ENCODE measurements at regions not wholly inside any gene's neighbourhood (a gene's known extent, or its start where the extent isn't known, plus 50 kb on each side); places are given as distances from the start of the nearest gene placed in this dataset.

DNA sequence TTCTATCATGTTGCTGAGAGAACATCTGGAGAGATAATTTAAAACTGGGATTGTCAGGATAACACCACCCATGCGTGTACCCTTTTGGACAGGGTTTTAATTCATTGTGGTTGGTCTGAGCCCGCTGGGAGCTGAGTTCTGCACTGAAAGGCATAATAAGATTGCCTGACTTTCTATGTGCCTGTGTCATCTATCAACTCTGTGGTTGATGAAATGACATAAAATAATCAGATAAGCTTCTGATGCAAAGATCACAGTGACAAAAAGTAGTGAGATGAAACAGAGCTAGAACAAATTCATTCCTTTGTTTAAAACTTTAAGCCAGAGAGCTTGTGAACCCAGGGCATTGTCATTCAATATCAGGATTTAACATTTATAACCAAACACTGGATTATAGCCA lies 98.7 kb downstream of the BBS10 start:
- no peak for TF ChIP-seq CTCF (conservative IDR thresholded peaks at IDR 0.05; ENCODE audit: control insufficient read depth, insufficient read depth, low read depth, low read length)
- H3K4me3 ChIP-seq (ENCODE audit: control insufficient read depth, low read depth, low read length) = no peak overlapping the region
- no peak for DNase-seq (ENCODE audit: low read depth)

DNA sequence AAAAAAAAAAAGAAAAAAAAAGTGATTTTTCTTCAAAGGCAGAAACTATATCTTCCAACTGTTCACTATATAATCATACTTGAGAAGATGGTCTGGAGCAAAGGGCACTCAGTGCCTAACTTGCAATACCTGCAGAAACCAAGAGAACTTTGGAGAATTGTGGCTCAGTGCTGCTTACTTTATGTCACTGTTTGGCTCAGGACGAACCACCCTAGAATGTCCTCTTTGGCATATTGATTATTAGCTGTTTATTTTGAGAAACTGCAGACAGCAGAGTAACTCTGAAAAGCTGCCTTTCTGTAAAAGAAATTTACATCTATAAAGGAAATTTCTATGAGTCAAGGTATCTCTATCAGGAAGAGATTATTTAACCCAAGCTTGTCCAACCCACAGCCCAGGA lies 100.2 kb downstream of the BBS10 start:
- no peak for TF ChIP-seq CTCF (conservative IDR thresholded peaks at IDR 0.05; ENCODE audit: control insufficient read depth, insufficient read depth, low read depth, low read length)
- no peak for DNase-seq (ENCODE audit: low read depth)
- no peak overlapping the region for H3K4me3 ChIP-seq (ENCODE audit: control insufficient read depth, low read depth, low read length)

DNA sequence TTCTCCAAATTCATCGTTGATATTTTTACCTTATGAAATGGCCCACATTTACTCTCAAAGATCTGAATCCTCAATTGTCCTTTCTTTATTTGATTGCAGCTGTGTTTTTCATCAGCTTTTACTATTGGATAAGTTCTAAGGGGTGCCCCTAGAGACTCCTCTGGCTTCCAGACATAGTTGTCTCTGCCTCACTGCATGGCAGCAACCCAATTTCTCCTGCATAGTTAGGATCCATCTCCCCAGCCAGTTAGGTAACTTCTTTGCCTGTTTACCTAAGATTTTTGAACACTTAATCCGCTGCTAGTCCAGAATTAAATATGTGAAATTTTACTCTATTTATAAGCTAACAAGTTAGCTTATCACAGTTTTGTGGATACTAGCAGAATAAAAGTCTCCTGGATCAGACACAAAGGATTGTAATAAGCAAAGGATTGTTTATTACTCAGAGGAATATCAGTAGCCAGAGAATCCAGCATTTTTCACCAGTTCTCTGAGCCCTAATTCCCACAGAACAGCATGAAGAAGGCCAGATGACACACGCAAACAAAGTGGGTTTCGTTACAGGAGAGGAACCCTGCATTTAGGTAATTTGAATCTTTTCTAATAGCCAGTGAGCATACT lies 101.1 kb downstream of the BBS10 start:
- H3K4me3 ChIP-seq (ENCODE audit: control insufficient read depth, low read depth, low read length) = no peak overlapping the region
- peak; percentile 80 for DNase-seq (ENCODE audit: low read depth)
- no peak for TF ChIP-seq CTCF (conservative IDR thresholded peaks at IDR 0.05; ENCODE audit: control insufficient read depth, insufficient read depth, low read depth, low read length)

- H3K4me3 ChIP-seq (ENCODE audit: control insufficient read depth, low read depth, low read length) = no peak overlapping the region
- TF ChIP-seq CTCF (conservative IDR thresholded peaks at IDR 0.05; ENCODE audit: control insufficient read depth, insufficient read depth, low read depth, low read length) = no peak
- no peak for DNase-seq (ENCODE audit: low read depth)
Observed at GRCh38 chr12:76246611-76247010, 101.6 kb downstream of the BBS10 start.

DNA sequence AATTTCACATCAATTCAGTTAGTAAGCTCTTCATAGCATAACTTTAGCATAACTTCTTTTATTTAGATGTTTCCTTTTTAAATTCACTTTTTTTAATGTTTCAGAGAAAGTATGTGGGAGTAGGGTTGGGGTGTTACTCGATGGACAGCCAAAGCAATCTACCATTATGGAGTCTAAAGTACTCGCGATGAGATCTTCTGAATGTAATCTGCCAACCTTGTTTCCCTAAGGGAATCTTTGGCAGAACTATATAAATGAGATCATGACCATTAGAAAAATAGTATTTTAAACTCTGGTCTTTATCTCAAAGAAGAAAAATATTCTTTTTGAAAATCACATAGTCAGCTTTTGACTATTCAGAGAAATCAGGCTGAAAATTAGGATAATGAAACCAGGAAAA lies 103.9 kb downstream of the BBS10 start:
- DNase-seq (ENCODE audit: low read depth) = peak; percentile 36
- H3K4me3 ChIP-seq (ENCODE audit: control insufficient read depth, low read depth, low read length) = no peak overlapping the region
- TF ChIP-seq CTCF (conservative IDR thresholded peaks at IDR 0.05; ENCODE audit: control insufficient read depth, insufficient read depth, low read depth, low read length) = no peak

GRCh38 chr12:76242813-76243550 lies 105.2 kb downstream of the BBS10 start:
- DNase-seq (ENCODE audit: low read depth) = peak; percentile 87
- no peak overlapping the region for H3K4me3 ChIP-seq (ENCODE audit: control insufficient read depth, low read depth, low read length)
- no peak for TF ChIP-seq CTCF (conservative IDR thresholded peaks at IDR 0.05; ENCODE audit: control insufficient read depth, insufficient read depth, low read depth, low read length)

Measured in fibroblast of mammary gland (primary cell).